ENCODE measurements at regions not wholly inside any gene's neighbourhood (a gene's known extent, or its start where the extent isn't known, plus 50 kb on each side); places are given as distances from the start of the nearest gene placed in this dataset.
"Not testable (repeated sequence)": the region's sequence is repeated elsewhere in the genome, so short reads cannot be mapped to it uniquely, and the experiment has no call there.

DNA sequence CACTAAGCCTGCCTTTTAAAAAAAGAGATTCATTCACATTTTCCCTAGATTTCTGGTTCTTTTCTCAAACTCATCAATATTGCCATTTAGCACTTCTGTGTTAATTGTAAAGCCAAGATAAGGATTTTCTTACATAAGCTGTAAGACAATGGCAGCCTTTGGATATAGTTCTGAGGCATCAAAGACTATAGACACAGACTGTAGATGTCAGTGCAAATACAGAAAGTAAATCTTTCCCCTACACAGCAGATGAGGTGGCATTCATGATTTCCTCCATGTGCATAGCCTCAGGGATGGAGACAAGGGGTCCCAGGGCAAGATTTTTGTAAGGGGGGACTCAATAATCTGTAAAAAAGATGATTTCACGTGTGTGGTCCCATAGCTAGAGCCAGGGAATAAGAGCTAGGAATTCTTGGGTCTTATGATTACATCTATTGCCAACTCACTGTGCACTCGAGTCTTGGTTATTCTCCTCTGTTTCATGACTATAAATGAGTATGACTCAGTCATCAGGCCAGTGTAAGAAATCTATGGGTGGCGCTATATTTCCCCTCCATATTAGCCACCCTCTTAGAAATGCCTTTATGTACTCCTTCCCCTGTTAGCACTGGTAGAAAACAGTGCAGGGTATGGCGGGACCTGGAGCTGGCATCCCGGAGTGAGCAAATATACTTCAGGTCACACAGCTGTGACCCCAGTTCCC is 207.5 kb downstream of the EXOC5 start:
- no peak for DNase-seq (ENCODE audit: low spot score)

DNA sequence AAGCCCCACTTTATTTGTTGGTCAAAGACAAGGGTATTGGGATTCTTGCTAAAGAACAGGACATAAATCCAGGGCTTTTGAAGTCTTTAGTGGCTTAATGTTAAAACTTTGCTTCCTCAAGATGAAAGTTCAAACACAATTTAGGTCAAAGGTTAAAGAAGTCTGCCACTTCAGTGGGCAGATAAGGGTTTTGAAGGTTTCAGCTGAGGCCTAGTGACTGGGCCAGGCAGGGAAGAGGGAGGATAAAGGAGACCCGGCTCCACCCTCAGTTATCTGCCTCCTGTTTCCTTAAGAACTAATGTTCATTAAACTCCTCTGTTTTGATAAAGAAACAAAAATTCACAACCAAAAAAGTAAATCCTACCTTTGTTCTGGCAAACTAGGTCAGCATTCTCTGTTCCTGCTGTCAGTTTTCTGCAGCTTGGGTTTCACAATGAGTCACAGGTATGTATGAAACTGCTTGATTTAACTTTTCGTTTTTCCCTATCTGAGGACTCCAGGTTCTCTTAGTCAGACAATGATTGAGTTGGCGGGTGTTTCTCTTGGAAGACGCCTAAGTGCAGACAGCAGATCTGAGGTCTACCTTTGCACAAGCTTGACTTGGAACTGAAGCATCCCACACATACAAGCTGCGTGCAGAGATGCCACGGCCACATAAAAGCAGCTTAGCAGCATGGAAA is 208.3 kb downstream of the EXOC5 start:
- DNase-seq (ENCODE audit: low spot score) = no peak

DNA sequence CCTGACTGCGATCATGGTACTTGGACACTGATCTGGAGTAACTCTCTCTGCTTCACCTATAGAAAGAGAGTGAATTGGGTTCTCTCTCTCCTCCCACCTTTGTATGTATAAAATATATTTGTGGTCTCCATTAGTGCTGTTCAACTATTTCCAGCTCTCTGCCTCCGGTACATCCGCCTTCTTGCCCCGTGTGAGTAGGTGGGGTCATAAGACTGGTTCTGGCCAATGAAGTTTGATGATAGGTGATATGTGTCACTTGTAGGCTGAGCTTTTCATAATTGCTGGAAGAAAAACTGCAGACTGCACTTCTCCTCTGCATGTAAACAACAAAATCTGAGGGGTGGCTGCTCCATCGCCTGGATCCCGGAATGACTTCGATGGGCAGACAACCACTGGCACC is 210.4 kb downstream of the EXOC5 start:
- DNase-seq (ENCODE audit: low spot score) = no peak

DNA sequence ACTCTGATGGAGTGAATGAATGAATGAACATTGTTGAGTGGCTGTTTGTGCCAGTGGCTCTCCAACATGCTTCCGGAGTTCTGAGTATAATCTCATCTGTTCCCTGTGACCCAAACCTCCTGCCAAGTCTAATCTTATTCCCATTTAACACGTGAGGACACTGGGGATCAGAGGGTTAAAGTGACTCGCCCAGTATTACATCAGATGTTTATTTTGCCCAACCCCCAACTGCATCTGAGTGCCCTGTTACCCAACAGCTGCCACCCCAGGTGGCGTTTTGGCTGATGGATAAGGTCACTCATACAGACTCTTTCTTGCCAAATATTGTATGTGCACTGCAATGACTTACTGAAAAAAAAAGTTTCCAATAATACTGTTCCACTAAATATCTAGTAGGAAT is 210.9 kb downstream of the EXOC5 start:
- DNase-seq (ENCODE audit: low spot score) = peak; percentile 14

DNA sequence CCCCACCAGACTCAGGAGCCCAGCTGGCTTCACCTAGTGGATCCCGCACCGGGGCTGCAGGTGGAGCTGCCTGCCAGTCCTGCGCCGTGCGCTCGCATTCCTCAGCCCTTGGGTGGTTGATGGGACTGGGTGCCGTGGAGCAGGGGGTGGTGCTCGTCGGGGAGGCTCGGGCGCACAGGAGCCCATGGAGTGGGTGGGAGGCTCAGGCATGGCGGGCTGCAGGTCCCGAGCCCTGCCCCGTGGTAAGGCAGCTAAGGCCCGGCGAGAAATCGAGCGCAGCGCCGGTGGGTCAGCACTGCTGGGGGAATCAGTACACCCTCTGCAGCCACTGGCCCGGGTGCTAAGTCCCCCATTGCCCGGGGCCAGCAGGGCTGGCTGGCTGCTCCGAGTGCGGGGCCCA is 212.2 kb downstream of the EXOC5 start:
- not testable (repeated sequence) for DNase-seq (ENCODE audit: low spot score)

DNA sequence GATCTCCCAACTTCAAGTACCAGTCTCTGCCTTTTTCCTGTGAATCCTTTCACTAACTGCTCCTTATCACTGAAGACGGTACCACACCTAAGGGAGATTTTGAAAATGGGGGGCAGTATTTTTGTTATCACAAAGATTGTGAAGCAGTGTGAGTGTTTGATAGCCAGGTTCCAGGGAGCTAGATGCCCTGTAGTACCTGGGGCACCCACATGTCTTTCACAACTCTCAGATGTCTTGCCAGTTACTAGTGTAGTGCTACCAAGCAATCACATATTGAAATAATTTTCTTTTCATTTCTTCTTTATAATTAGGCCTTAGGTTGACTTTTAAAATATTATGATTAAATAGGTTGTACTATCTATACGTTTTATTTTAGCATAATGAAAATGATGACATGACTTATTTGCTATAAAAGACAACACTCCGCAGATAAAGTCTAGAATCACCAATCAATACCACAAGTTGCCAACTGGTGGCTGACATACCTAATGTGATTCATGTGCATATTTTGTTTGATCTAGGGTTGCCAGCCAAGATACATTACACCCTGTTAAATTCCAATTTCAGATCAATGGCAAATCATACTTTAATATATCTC is 215.9 kb downstream of the EXOC5 start:
- no peak for DNase-seq (ENCODE audit: low spot score)

DNA sequence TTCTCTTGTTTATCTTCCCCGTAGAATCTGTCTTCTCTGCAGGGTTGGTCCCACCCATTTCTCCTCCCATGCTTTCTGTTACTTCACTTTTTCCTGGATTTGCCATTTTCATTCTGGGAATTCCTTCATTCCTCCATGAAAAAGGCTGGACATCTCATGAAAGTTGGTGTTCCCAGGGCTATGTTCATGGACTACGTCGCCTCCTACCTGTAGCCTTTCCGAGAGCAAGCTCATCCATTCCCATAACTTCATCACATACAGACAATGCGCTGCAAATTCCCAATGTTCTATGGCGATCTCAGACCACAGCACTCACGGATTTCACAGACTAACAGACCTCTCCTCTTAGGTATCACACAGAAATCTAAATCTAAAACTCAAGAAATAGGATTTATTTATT is 217.1 kb downstream of the EXOC5 start:
- no peak for DNase-seq (ENCODE audit: low spot score)

DNA sequence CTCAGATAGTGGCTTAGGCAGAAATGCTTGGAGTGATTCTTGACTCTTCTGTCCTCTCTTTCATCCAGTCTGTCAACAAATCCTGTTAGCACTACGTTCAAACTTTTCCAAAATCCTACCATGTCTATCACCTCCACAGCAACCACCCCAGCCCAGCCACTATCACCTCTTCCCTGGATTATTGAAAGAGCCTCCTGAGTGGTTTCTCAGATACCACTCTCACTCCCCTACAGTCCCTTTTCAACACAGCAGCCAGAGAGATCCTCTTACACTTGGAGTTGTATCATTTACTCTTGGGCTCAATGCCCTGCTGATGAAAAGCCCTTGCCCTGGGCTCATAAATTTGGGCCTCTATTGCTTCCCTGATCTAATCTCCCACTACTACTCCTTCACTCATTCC is 218.9 kb downstream of the EXOC5 start:
- no peak for DNase-seq (ENCODE audit: low spot score)

DNA sequence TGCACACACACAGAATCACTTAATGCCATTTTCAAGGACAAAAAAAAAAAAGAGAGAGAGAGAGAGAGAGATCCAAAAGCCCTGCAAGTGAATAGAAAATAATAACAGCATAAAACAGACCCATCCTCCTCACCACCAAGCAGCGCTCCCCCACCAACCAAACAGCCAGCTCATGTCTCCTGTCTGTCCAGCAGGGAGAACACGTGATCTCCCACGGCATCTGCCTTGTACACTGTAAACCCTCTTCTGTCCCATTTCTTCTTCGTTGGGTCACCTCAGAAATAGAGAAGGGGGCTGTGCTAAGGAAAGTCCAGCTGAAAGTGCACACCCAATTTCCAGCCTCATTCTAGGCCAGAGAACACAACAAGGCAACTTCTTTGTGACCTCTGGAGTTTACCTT is 222.5 kb downstream of the EXOC5 start:
- no peak for DNase-seq (ENCODE audit: low spot score)

DNA sequence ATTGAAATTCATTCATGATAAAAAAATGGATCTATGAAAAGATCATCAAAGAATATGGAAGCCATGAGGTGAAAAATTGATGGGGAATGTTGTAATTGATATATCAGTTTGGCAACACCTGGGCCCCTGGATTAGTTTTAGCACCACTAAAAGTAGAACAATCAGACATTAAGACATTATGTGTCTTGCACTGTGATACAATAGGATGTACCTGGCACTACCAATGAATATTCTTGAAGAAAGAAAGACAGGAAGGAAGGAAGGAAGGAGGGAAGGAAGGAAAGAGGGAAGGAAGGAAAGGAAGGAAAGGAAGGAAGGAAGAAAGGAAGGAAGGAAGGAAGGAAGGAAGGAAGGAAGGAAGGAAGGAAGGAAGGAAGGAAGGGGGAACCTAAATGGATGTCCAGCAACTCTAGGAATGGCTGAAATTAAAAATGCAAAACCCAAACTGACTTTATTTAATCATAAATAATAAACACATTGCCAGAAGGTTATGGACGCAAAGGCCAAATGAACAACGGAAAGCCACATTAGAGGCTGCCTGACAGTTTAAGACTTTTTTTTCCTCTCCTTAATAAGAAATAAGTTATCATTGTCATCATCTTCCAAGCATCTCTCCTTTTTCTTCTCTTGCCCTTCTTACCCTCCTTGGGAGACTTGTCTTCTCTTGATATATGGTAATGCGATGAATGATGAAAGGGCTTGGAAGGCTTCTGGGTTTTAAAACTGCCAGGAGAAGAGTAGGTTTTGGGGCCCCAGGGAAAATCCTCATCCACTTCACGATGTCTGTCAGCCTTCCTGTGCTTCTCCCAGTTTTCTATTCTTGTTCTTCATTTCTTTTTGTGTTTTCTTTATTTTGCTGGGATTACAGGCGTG is 224.4 kb downstream of the EXOC5 start:
- DNase-seq (ENCODE audit: low spot score) = not testable (repeated sequence)

DNA sequence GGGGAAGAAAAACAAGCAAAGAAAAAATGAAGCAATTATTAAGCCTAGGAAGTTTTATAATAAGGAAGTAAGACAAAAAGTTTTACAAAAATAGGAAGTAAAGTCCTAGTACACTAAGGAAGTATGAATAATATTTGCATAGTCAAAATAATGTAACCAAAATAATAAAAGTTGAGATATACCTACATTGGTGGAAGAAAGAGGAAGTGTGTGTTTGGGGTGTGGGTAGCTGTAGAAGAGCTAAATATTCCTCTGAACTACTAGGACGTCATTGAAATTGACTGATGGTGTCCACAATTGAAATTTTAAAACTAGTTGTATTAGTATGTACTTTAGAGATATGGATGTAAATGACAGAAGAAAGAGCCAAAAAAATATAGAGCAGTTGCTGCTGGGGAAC is 228.4 kb upstream of the OTX2 start:
- no peak for DNase-seq (ENCODE audit: low spot score)

DNA sequence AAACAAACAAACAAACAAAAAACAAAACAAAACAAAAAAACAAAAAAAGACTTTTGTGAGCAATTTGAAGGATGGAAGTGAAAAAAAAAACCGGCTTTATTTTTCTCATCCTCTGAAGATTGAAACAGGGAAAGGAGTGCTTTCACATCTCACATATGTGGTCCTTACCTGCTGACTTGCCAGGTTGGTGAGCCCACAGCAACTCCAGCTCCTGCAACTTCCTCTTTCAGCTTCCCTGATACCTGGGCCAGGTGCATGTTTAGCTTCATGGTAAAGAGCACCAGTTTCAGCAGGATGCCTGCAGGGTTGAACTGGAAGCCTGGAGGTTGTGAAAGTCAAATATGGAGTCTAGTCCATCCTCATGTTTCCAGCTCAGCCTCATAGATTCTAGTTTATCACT is 221.2 kb upstream of the OTX2 start:
- no peak for DNase-seq (ENCODE audit: low spot score)

DNA sequence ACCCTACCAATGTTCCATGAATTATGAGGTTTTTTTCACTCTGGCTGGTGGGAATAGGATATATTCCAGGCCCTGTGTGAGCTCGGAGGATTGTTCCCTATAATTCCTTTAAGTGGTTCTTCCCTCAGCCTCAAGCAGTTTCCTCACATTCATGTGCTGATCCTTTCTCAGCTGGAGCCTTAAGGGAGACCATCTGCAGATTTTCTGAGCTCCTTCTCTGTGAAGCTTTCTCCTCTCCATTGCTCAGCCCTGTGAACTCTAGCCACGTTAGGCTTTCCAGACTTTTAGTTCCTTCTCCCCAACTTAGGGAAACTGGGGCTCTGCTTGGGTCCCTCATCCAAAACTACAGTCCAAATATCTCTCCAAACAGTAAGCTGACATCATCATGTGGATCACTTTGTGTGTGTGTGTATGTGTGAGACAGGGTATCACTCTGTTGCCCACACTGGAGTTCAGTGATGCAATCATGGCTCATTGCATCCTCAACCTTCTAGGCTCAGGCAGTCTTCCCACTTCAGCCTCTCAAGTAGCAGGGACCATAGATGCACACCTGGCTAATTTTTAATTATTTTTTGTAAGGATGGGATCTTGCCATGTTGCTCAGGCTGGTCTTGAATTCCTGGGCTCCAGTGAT is 219.5 kb upstream of the OTX2 start:
- no peak for DNase-seq (ENCODE audit: low spot score)

DNA sequence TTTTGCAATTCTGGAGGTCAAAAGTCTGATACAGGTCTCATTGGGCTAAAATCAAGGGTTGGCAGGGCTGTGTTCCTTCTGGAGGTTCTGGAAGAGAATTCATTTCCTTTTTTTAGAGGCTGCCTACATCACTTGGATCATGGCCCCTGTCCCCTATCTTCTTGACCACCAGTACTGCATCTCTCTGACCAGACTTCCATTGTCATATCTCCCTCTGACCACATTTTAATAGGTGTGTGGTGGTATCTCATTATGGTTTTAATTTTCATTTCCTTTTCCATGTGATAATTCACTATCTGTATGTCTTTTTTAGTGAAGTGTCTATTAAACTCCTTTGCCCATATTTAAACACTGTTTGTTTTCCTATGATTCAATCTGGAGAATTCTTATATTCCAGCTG is 215.2 kb upstream of the OTX2 start:
- DNase-seq (ENCODE audit: low spot score) = no peak

DNA sequence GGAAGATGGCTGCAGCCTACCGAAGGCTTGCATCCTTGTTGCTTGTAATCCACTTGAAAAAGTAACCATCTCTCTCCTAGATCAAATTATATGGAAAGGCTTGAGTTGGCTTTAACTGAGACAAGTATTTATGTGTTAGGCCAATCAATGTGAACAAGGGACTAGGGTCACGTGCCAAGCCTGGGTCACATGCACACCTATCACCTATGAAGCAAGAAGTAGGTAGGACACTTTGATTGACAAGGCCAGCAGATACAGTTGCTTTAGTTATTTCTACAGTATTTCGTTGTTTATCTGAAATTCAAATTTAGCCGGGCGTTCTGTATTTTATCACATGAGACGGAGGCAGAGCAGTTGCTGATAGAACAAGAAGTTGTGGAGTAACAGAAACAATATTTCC is 212.3 kb upstream of the OTX2 start:
- no peak for DNase-seq (ENCODE audit: low spot score)

DNA sequence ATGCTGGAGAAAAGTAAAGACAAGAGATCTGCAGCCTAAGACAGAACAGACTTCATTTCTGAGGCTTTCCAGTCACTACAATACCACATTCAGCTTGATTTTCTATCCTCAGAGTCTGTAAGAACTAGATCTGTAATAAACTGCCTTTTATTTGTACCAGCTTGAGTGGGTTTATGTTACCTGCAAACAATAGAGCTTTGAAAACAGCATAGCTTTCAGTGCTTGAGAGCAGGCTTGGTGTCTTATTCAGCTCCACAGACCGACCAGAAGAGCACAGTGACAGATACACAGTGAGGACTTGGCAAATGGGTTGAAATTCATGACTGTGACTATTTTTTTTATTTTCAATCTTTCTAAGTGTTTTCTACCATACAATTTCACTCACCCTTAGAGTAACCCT is 207.8 kb upstream of the OTX2 start:
- DNase-seq (ENCODE audit: low spot score) = no peak

DNA sequence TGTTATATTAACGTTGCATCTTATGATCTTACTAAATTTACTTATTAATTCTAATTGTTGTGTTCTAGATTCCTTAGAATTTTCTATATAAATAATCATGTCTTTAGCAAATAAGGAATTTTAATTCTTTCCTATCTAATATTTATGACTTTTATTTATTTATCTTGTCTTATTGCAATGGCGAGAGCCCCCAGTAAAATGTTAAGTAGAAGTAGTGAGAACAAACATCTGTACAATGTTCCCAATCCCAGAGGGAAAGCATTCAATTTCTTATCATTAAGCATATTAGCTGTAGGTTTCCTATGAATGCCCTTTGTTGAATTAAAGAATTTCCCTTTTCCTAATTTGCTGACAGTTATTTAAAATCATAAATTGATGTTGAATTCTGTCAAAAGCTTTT is 203.7 kb upstream of the OTX2 start:
- DNase-seq (ENCODE audit: low spot score) = no peak

DNA sequence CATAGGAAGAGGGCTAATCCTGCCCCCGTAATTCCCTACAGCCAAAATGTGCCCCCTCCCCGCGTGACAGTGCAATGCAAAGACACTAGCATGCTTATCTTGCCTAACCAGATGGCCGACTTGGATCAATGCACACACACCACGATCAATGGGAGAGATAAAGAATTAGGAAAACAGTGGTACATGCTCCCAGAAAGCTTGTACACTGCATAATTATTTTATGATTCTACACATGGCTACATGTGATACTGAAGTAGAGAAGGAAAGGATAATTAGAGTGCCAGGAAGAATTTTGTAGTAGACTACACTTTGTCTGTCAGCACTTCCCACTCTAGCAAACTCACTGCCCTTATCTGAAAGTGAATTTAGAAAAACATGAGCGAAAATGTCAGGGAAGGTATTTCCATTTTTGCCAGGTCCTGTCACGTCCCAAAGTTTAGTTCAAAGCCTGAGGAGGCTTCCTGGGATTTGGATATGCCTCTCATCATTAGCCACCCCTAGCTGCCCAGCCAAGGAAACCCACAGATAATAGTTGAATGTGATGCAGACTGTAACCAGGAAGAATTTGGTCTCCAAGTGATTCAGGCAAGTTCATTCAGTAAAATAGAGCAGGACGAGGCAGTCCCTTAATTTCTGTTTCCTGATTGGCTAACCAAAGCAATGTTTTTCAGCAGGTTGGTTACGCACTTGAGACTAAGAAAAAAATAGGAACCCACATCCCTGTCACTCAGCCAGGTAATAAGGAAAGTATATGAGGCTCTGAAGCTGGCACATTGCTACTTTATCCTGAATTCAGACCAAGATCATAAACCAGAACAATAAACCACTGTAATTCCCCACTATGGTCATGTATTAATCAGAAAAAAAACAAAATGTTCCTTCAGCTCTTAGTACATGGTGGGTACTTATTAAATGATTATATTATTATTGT is 199.6 kb upstream of the OTX2 start:
- no peak for DNase-seq (ENCODE audit: low spot score)

DNA sequence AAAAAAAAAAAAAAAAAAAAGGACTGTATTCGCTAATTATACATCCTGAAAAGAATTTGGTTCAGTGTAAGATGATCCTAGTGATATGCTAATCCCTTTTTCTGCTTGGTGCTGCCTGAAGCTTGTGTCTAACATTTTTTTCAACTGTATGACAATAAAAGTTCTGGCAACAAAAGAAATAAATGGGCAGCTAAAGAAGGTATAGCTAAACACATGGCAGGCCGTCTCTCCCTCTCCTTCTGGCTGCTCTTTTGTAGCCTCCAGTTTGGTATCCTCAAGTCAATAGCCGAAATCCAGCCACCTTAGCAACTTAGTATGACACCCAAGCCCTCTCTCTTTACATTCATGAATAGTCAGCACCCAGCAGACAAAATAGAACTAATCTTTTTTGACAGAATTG is 198.3 kb upstream of the OTX2 start:
- DNase-seq (ENCODE audit: low spot score) = no peak

DNA sequence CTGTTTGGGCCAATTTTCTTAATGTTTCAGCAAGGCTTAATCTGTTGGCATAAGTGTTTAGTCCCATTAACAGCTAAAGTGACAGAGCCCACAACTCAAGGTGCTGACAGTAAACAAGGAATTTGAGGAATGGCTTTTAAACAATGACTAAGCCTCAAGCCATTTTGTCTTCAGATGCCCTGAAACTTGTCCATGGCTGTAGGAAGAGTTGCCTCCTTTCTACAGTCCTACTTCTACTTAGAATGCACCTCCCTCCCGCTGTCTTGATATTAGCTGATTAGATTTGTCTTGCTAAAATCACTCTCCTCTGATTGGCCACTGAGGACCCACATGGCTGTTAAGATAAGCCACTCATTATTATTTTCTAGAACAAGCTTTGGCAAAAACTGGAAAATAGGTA is 188.4 kb upstream of the OTX2 start:
- no peak for DNase-seq (ENCODE audit: low spot score)

Data from H4 (cell line).